Osteoblast (primary cell): ENCODE measurements at regions not wholly inside any gene's neighbourhood (a gene's known extent, or its start where the extent isn't known, plus 50 kb on each side); places are given as distances from the start of the nearest gene placed in this dataset.
A peak's percentile ranks its signal among the peaks of the same experiment; 100 is the strongest.

Source experiments
- DNase-seq: peaks from one replicate; pipeline ENCODE4 v3.0.0; 2011; ENCODE audit warnings: low spot score, mixed read lengths; ENCODE audit not compliant: insufficient read length; ENCODE audit errors: missing footprints
- H2AFZ ChIP-seq: 2 replicates; pipeline ENCODE4 v1.6.0; 2011; ENCODE audit warnings: mild to moderate bottlenecking, low read length
- H3K27ac ChIP-seq: 2 replicates; pipeline ENCODE4 v1.5.1; 2011; ENCODE audit warnings: mild to moderate bottlenecking, low read depth, low read length, moderate library complexity
- H3K27me3 ChIP-seq: 2 replicates; pipeline ENCODE4 v1.6.0; 2012; ENCODE audit warnings: mild to moderate bottlenecking, control low read depth, inconsistent platforms, low read length, moderate library complexity; ENCODE audit not compliant: insufficient read depth
- H3K36me3 ChIP-seq: 2 replicates; pipeline ENCODE4 v1.5.1; 2011; ENCODE audit warnings: mild to moderate bottlenecking, low read length, control low read depth, moderate library complexity; ENCODE audit not compliant: insufficient read depth
- H3K4me1 ChIP-seq: 2 replicates; pipeline ENCODE4 v1.5.1; 2011; ENCODE audit warnings: mild to moderate bottlenecking, low read length, control low read depth, moderate library complexity; ENCODE audit not compliant: insufficient read depth
- H3K4me2 ChIP-seq: 2 replicates; pipeline ENCODE4 v1.6.0; 2011; ENCODE audit warnings: mild to moderate bottlenecking, low read length; ENCODE audit not compliant: insufficient read depth
- H3K4me3 ChIP-seq: fragments of 200-600 bp; sonication (generic); 3 replicates; pipeline ENCODE4 v1.5.1; 2012; ENCODE audit warnings: mild to moderate bottlenecking, low read length, inconsistent platforms; ENCODE audit not compliant: insufficient read depth
- H3K79me2 ChIP-seq: 2 replicates; pipeline ENCODE4 v1.6.0; 2012; ENCODE audit warnings: mild to moderate bottlenecking, low read length, control low read depth, inconsistent platforms; ENCODE audit not compliant: insufficient read depth
- H3K9me3 ChIP-seq: 2 replicates; pipeline ENCODE4 v1.5.1; 2011; ENCODE audit warnings: low read depth, low read length, control low read depth
- H4K20me1 ChIP-seq: 2 replicates; pipeline ENCODE4 v1.6.0; 2012; ENCODE audit warnings: mild to moderate bottlenecking, low read length, control low read depth; ENCODE audit not compliant: insufficient read depth
- CTCF ChIP-seq: IDR thresholded peaks from 2 replicates; pipeline ENCODE4 v1.5.1; 2011; ENCODE audit warnings: mild to moderate bottlenecking, low read depth, low read length, moderate library complexity; ENCODE audit errors: extremely low read depth

- no peaks in the 10 kb centered on the region for H4K20me1 ChIP-seq
- DNase-seq, result peak; percentile 26
- no peak overlapping the region for H3K27ac ChIP-seq
- no peak overlapping the region for H3K4me3 ChIP-seq
- TF ChIP-seq CTCF, result no peak
- no peaks in the 10 kb centered on the region for H3K79me2 ChIP-seq
- peaks cover 43% of the 10 kb centered on the region for H3K27me3 ChIP-seq
- no peaks in the 10 kb centered on the region for H3K4me1 ChIP-seq
- no peak overlapping the region for H2AFZ ChIP-seq
- H3K36me3 ChIP-seq, result no peaks in the 10 kb centered on the region
- no peak overlapping the region for H3K4me2 ChIP-seq
- H3K9me3 ChIP-seq, result no peaks in the 10 kb centered on the region
Measured at GRCh38 chrX:69094977-69095669, 70.1 kb downstream of the PJA1 start.

- Histone ChIP-seq H3K79me2 (no peaks in the 10 kb centered on the region), H3K27me3 (peaks cover 45% of the 10 kb centered on the region), H3K36me3 (no peaks in the 10 kb centered on the region), H3K4me3 (no peak overlapping the region), H4K20me1 (no peaks in the 10 kb centered on the region), H3K4me1 (no peaks in the 10 kb centered on the region), H3K27ac (no peak overlapping the region), H3K9me3 (no peaks in the 10 kb centered on the region), H2AFZ (no peak overlapping the region), H3K4me2 (no peak overlapping the region)
- TF ChIP-seq CTCF, result peak; percentile 73
- DNase-seq, result peak; percentile 93
Measured at GRCh38 chrX:69093960-69094871, 71.0 kb downstream of the PJA1 start.

- TF ChIP-seq CTCF, result no peak
- no peaks in the 10 kb centered on the region for H3K4me1 ChIP-seq
- no peaks in the 10 kb centered on the region for H3K79me2 ChIP-seq
- no peak overlapping the region for H3K4me3 ChIP-seq
- H3K9me3 ChIP-seq, result no peaks in the 10 kb centered on the region
- no peak overlapping the region for H2AFZ ChIP-seq
- no peak overlapping the region for H3K27ac ChIP-seq
- peak; percentile 54 for DNase-seq
- no peaks in the 10 kb centered on the region for H4K20me1 ChIP-seq
- H3K27me3 ChIP-seq, result peaks cover 43% of the 10 kb centered on the region
- H3K4me2 ChIP-seq, result no peak overlapping the region
- no peaks in the 10 kb centered on the region for H3K36me3 ChIP-seq
Measured at GRCh38 chrX:69090022-69090421, 75.2 kb downstream of the PJA1 start.

- TF ChIP-seq CTCF, result no peak
Measured at GRCh38 chrX:69089203-69089602, 76.0 kb downstream of the PJA1 start.

More at GRCh38 chrX:69089203-69089602, 76.0 kb downstream of the PJA1 start:
- Histone ChIP-seq H3K79me2 (no peaks in the 10 kb centered on the region), H3K27me3 (peaks cover 43% of the 10 kb centered on the region), H4K20me1 (no peaks in the 10 kb centered on the region), H3K4me1 (no peaks in the 10 kb centered on the region), H3K36me3 (no peaks in the 10 kb centered on the region), H3K9me3 (no peaks in the 10 kb centered on the region), H3K4me3 (no peak overlapping the region), H3K4me2 (no peak overlapping the region), H2AFZ (no peak overlapping the region), H3K27ac (no peak overlapping the region)
- no peak for DNase-seq
